ENCODE measurements at regions not wholly inside any gene's neighbourhood (a gene's known extent, or its start where the extent isn't known, plus 50 kb on each side); places are given as distances from the start of the nearest gene placed in this dataset.

DNA sequence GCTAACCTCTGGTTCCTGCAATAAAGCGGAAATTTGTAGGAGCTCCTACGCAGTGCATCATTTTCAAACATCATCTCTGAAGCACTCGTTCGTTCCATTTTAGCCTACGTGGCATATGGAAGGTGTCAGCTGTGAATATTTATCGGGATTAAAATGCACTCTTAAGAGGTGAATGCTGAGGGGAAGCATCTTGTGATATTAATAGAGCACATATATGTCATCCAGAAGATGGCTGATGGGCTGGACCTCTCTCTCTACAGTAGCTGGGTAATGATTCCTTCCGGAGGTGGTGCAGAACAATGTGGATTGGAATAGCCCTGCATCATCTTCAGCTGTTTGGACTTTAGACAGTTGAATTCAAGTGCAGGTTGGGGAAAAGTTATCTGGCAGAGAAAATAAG, 478.7 kb downstream of the DMAC1 start:
- Histone ChIP-seq H3K4me2 (ENCODE audit: low read length) (no peak overlapping the region), H3K27me3 (ENCODE audit: control insufficient read depth, insufficient read depth, low read length) (no peaks in the 10 kb centered on the region), H3K4me1 (no peaks in the 10 kb centered on the region), H3K9me3 (ENCODE audit: control insufficient read depth, low read length) (no peaks in the 10 kb centered on the region), H3K9ac (no peak overlapping the region), H3K4me3 (ENCODE audit: low read depth, low read length) (no peak overlapping the region), H3K27ac (no peak overlapping the region), H3K36me3 (ENCODE audit: control insufficient read depth, insufficient read depth, low read length) (no peaks in the 10 kb centered on the region), H2AFZ (no peak overlapping the region), H3K79me2 (no peaks in the 10 kb centered on the region)
- TF ChIP-seq, protein P1, sequence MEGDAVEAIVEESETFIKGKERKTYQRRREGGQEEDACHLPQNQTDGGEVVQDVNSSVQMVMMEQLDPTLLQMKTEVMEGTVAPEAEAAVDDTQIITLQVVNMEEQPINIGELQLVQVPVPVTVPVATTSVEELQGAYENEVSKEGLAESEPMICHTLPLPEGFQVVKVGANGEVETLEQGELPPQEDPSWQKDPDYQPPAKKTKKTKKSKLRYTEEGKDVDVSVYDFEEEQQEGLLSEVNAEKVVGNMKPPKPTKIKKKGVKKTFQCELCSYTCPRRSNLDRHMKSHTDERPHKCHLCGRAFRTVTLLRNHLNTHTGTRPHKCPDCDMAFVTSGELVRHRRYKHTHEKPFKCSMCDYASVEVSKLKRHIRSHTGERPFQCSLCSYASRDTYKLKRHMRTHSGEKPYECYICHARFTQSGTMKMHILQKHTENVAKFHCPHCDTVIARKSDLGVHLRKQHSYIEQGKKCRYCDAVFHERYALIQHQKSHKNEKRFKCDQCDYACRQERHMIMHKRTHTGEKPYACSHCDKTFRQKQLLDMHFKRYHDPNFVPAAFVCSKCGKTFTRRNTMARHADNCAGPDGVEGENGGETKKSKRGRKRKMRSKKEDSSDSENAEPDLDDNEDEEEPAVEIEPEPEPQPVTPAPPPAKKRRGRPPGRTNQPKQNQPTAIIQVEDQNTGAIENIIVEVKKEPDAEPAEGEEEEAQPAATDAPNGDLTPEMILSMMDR (IDR thresholded peaks at IDR 0.05): no peak

- Histone ChIP-seq H3K4me2 (ENCODE audit: low read length) (no peak overlapping the region), H3K9ac (no peak overlapping the region), H3K27me3 (ENCODE audit: control insufficient read depth, insufficient read depth, low read length) (no peaks in the 10 kb centered on the region), H3K27ac (no peak overlapping the region), H3K79me2 (no peaks in the 10 kb centered on the region), H2AFZ (no peak overlapping the region), H3K4me3 (ENCODE audit: low read depth, low read length) (no peak overlapping the region), H3K36me3 (ENCODE audit: control insufficient read depth, insufficient read depth, low read length) (no peaks in the 10 kb centered on the region), H3K4me1 (no peaks in the 10 kb centered on the region), H3K9me3 (ENCODE audit: control insufficient read depth, low read length) (no peaks in the 10 kb centered on the region)
- TF ChIP-seq, protein P1 (IDR thresholded peaks at IDR 0.05): no peak
These were observed 479.4 kb downstream of the DMAC1 start for GRCh38 chr9:7320139-7320538.

DNA sequence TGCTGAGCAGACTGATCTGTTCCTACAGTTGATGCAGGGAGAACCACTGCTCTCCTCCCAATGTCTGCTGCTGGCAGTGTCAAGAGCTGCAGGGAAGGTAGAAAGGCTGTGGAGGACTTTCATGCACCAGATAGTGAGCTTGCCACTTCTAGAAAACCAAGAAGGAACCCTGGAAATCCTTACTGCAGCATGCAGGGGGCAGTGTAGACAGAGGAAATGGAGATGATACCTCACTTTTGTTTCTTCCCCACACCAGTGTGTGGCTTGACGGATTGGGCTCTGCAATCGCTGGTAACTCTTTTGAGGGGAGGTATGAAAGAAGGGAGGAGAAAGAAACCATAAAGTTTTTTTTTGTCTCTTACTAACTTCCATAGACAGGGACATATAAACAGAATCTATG, 480.7 kb downstream of the DMAC1 start:
- Histone ChIP-seq H3K4me3 (ENCODE audit: low read depth, low read length) (no peak overlapping the region), H3K27ac (no peak overlapping the region), H3K9me3 (ENCODE audit: control insufficient read depth, low read length) (no peaks in the 10 kb centered on the region), H3K4me1 (no peaks in the 10 kb centered on the region), H2AFZ (no peak overlapping the region), H3K4me2 (ENCODE audit: low read length) (no peak overlapping the region), H3K79me2 (no peaks in the 10 kb centered on the region), H3K9ac (no peak overlapping the region), H3K36me3 (ENCODE audit: control insufficient read depth, insufficient read depth, low read length) (no peaks in the 10 kb centered on the region), H3K27me3 (ENCODE audit: control insufficient read depth, insufficient read depth, low read length) (no peaks in the 10 kb centered on the region)
- TF ChIP-seq, protein P1 (IDR thresholded peaks at IDR 0.05): no peak

DNA sequence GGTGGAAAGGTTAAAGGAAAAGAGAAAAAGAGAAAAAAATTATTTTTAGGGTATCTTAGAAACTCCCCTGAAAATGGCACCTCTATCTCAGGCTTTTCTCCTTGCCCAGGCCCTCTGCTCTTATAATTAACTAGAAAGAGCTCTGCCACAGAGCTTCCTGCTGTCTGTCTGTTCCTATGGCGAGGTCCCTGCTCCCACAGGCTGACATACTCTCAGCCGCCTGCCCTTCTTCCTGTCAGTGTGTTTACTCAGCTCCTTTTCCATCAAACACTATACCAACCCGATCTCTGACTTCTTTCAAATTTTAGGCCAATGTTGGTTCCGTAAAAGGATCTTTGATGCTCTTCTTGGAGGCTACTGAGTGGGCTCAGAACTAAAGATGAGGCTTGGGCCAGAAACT, 482.6 kb downstream of the DMAC1 start:
- Histone ChIP-seq H2AFZ (no peak overlapping the region), H3K4me3 (ENCODE audit: low read depth, low read length) (no peak overlapping the region), H3K4me2 (ENCODE audit: low read length) (no peak overlapping the region), H3K9ac (no peak overlapping the region), H3K36me3 (ENCODE audit: control insufficient read depth, insufficient read depth, low read length) (no peaks in the 10 kb centered on the region), H3K79me2 (no peaks in the 10 kb centered on the region), H3K4me1 (no peaks in the 10 kb centered on the region), H3K9me3 (ENCODE audit: control insufficient read depth, low read length) (no peaks in the 10 kb centered on the region), H3K27me3 (ENCODE audit: control insufficient read depth, insufficient read depth, low read length) (no peaks in the 10 kb centered on the region), H3K27ac (no peak overlapping the region)
- TF ChIP-seq, protein P1 (IDR thresholded peaks at IDR 0.05): no peak

- Histone ChIP-seq H3K9me3 (ENCODE audit: control insufficient read depth, low read length) (no peaks in the 10 kb centered on the region), H3K27ac (peak overlapping the region; percentile 4), H3K4me3 (ENCODE audit: low read depth, low read length) (no peak overlapping the region), H3K4me2 (ENCODE audit: low read length) (no peak overlapping the region), H3K36me3 (ENCODE audit: control insufficient read depth, insufficient read depth, low read length) (no peaks in the 10 kb centered on the region), H3K27me3 (ENCODE audit: control insufficient read depth, insufficient read depth, low read length) (no peaks in the 10 kb centered on the region), H3K79me2 (no peaks in the 10 kb centered on the region), H3K4me1 (no peaks in the 10 kb centered on the region), H3K9ac (no peak overlapping the region), H2AFZ (no peak overlapping the region)
- TF ChIP-seq, protein P1 (IDR thresholded peaks at IDR 0.05): no peak
These were observed 483.3 kb downstream of the DMAC1 start for GRCh38 chr9:7316166-7316795.
